GM23338 (cell line): ENCODE measurements at regions not wholly inside any gene's neighbourhood (a gene's known extent, or its start where the extent isn't known, plus 50 kb on each side); places are given as distances from the start of the nearest gene placed in this dataset.

ENCODE experiments used
- ATAC-seq: fragments of 200-7000 bp; cut with Tn5 transposase; 3 replicates; pipeline ENCODE4 v1.9.1; 2020
- DNase-seq: peaks from one replicate; pipeline ENCODE4 v3.0.0-alpha.2; 2015; ENCODE audit warnings: low spot score
- H2AFZ ChIP-seq: fragments of 200-600 bp; sonication (generic); 2 replicates; pipeline ENCODE4 v1.8.0; 2016; ENCODE audit warnings: antibody characterized with exemption, mild to moderate bottlenecking, moderate library complexity
- H3F3A ChIP-seq: fragments of 200-600 bp; sonication (generic); replicated peaks from 2 replicates; pipeline ENCODE4 v1.8.0; 2017; ENCODE audit warnings: antibody characterized with exemption, mixed run types, low read depth
- H3K27ac ChIP-seq: fragments of 200-600 bp; sonication (generic); 2 replicates; pipeline ENCODE4 v1.6.1; 2016; ENCODE audit warnings: low read depth
- H3K27me3 ChIP-seq: fragments of 200-600 bp; sonication (generic); 2 replicates; pipeline ENCODE4 v1.8.0; 2016; ENCODE audit warnings: mild to moderate bottlenecking, mixed run types, moderate library complexity; ENCODE audit not compliant: insufficient read depth
- H3K36me3 ChIP-seq: fragments of 200-600 bp; sonication (generic); 2 replicates; pipeline ENCODE4 v1.8.0; 2016; ENCODE audit warnings: mild to moderate bottlenecking; ENCODE audit not compliant: insufficient read depth
- H3K4me1 ChIP-seq: fragments of 200-600 bp; sonication (generic); 2 replicates; pipeline ENCODE4 v1.8.0; 2016; ENCODE audit warnings: mild to moderate bottlenecking, moderate library complexity; ENCODE audit not compliant: insufficient read depth
- H3K4me2 ChIP-seq: fragments of 200-600 bp; sonication (generic); 2 replicates; pipeline ENCODE4 v1.7.1; 2017; ENCODE audit warnings: mixed run types
- H3K4me3 ChIP-seq: fragments of 200-600 bp; sonication (generic); 2 replicates; pipeline ENCODE4 v1.6.1; 2016; ENCODE audit warnings: mixed run types
- H3K79me2 ChIP-seq: fragments of 200-600 bp; sonication (generic); replicated peaks from 2 replicates; pipeline ENCODE4 v1.8.0; 2017; ENCODE audit warnings: mild to moderate bottlenecking; ENCODE audit not compliant: insufficient read depth
- H3K9me2 ChIP-seq: fragments of 200-600 bp; sonication (generic); 2 replicates; pipeline ENCODE4 v1.8.0; 2017; ENCODE audit not compliant: insufficient read depth
- H4K20me1 ChIP-seq: fragments of 200-600 bp; sonication (generic); replicated peaks from 2 replicates; pipeline ENCODE4 v1.8.0; 2017; ENCODE audit warnings: mild to moderate bottlenecking; ENCODE audit not compliant: insufficient read depth
- H3K27ac Mint-ChIP-seq: 2 replicates; pipeline ENCODE4 v1.8.0; 2020; ENCODE audit warnings: inconsistent platforms, mild to moderate bottlenecking, moderate library complexity, mixed read lengths
- H3K27me3 Mint-ChIP-seq: 3 replicates; pipeline ENCODE4 v1.8.0; 2022; ENCODE audit warnings: low read depth, mild to moderate bottlenecking, moderate library complexity, mixed read lengths, inconsistent platforms; ENCODE audit not compliant: insufficient read depth, poor library complexity
- H3K36me3 Mint-ChIP-seq: 3 replicates; pipeline ENCODE4 v1.8.0; 2021; ENCODE audit warnings: low read depth, mild to moderate bottlenecking, inconsistent platforms, moderate library complexity, mixed read lengths
- H3K4me1 Mint-ChIP-seq: 3 replicates; pipeline ENCODE4 v1.8.0; 2020; ENCODE audit warnings: mild to moderate bottlenecking, inconsistent platforms, mixed read lengths
- H3K4me3 Mint-ChIP-seq: 3 replicates; pipeline ENCODE4 v1.8.0; 2021; ENCODE audit warnings: moderate library complexity, mild to moderate bottlenecking, inconsistent platforms, mixed read lengths
- H3K9me3 Mint-ChIP-seq: 3 replicates; pipeline ENCODE4 v1.8.0; 2020; ENCODE audit warnings: moderate library complexity, mild to moderate bottlenecking, inconsistent platforms, mixed read lengths
- CREB1 ChIP-seq: fragments of 250-450 bp; sonication (Bioruptor Pico); IDR thresholded peaks from 2 replicates; pipeline ENCODE4 v1.5.0; 2020; ENCODE audit warnings: low read depth, mild to moderate bottlenecking, moderate library complexity
- CTCF ChIP-seq, 2 experiments: fragments of 200-600 bp in 1 of 2; sonication (generic) in 1 of 2; conservative IDR thresholded peaks; 2 replicates each; pipeline versions ENCODE4 v1.5.1 to v1.6.1; 2016 to 2017; ENCODE audit warnings: antibody characterized with exemption in 2 of 2, low read depth in 2 of 2, mild to moderate bottlenecking in 2 of 2, moderate library complexity in 1 of 2
- REST ChIP-seq: IDR thresholded peaks from one replicate; pipeline ENCODE4 v1.6.1; 2018; ENCODE audit warnings: antibody characterized with exemption; ENCODE audit not compliant: unreplicated experiment
- ZNF114 ChIP-seq: fragments of 250-450 bp; sonication (Bioruptor Pico); IDR thresholded peaks from 2 replicates; pipeline ENCODE4 v1.5.0; 2020; ENCODE audit warnings: mild to moderate bottlenecking, moderate library complexity
- ZNF331 ChIP-seq: fragments of 250-450 bp; sonication (Bioruptor Pico); IDR thresholded peaks from 2 replicates; pipeline ENCODE4 v1.5.0; 2020; ENCODE audit warnings: low read depth, mild to moderate bottlenecking, moderate library complexity
- ZNF462 ChIP-seq: fragments of 250-450 bp; sonication (Bioruptor Pico); IDR thresholded peaks from 2 replicates; pipeline ENCODE4 v1.5.0; 2020; ENCODE audit warnings: mild to moderate bottlenecking, moderate library complexity

GRCh38 chr16:79850348-79850747 lies 249.8 kb upstream of the MAF start:
- TF ChIP-seq CTCF (conservative IDR thresholded peaks at IDR 0.05; ENCODE audit: low read depth in 2 of 2): no peak
- Mint-ChIP-seq H3K36me3 (0 out of 3 replicates have a peak, but pooled peaks cover 5% of the 10 kb centered on the region), H3K4me1 (no peaks in the 10 kb centered on the region), H3K9me3 (peaks cover 16% of the 10 kb centered on the region), H3K27me3 (peaks cover 3% of the 10 kb centered on the region), H3K27ac (no peak overlapping the region), H3K4me3 (no peak overlapping the region)
- Histone ChIP-seq H3K79me2 (no peaks in the 10 kb centered on the region), H2AFZ (no peak overlapping the region), H4K20me1 (no peaks in the 10 kb centered on the region), H3F3A (no peaks in the 10 kb centered on the region), H3K27me3 (no peaks in the 10 kb centered on the region), H3K36me3 (0 out of 2 replicates have a peak, but pooled peaks cover 4% of the 10 kb centered on the region), H3K4me3 (no peak overlapping the region), H3K4me2 (no peak overlapping the region), H3K4me1 (no peaks in the 10 kb centered on the region), H3K27ac (no peak overlapping the region), H3K9me2 (0 out of 2 replicates have a peak, but pooled peaks cover under 1% of the 10 kb centered on the region)
- ATAC-seq: no peak
- DNase-seq: no peak

GRCh38 chr16:79849119-79849518 lies 248.6 kb upstream of the MAF start:
- H3K79me2 ChIP-seq: no peaks in the 10 kb centered on the region
- TF ChIP-seq ZNF114 (CRISPR knock-in tag) (no peak), CREB1 (CRISPR knock-in tag) (no peak), ZNF462 (CRISPR knock-in tag) (no peak), REST (no peak), CTCF (conservative IDR thresholded peaks at IDR 0.05; ENCODE audit: low read depth in 2 of 2) (no peak), ZNF331 (CRISPR knock-in tag) (no peak)

More at GRCh38 chr16:79849119-79849518, 248.6 kb upstream of the MAF start:
- Histone ChIP-seq H3K4me1 (no peaks in the 10 kb centered on the region), H2AFZ (no peak overlapping the region), H3K27ac (no peak overlapping the region), H3K36me3 (0 out of 2 replicates have a peak, but pooled peaks cover 1% of the 10 kb centered on the region), H3K4me3 (no peak overlapping the region), H3K9me2 (no peaks in the 10 kb centered on the region), H3F3A (no peaks in the 10 kb centered on the region), H3K4me2 (no peak overlapping the region), H3K27me3 (no peaks in the 10 kb centered on the region), H4K20me1 (no peaks in the 10 kb centered on the region)
- H3K27me3 Mint-ChIP-seq: peaks cover 3% of the 10 kb centered on the region
- no peak overlapping the region for H3K4me3 Mint-ChIP-seq
- H3K9me3 Mint-ChIP-seq: peaks cover 6% of the 10 kb centered on the region; the same call in 2 of the 3 replicates
- H3K4me1 Mint-ChIP-seq: no peaks in the 10 kb centered on the region
- H3K36me3 Mint-ChIP-seq: 0 out of 3 replicates have a peak, but pooled peaks cover 4% of the 10 kb centered on the region
- no peak for DNase-seq
- no peak overlapping the region for H3K27ac Mint-ChIP-seq
- ATAC-seq: no peak
